AG20443 (cell line): ENCODE measurements at regions not wholly inside any gene's neighbourhood (a gene's known extent, or its start where the extent isn't known, plus 50 kb on each side); places are given as distances from the start of the nearest gene placed in this dataset.
"Not testable (repeated sequence)": the region's sequence is repeated elsewhere in the genome, so short reads cannot be mapped to it uniquely, and the experiment has no call there.

Experiments
- DNase-seq: peaks from one replicate; pipeline ENCODE4 v3.0.0; 2012; ENCODE audit warnings: low spot score, mixed read lengths

DNA sequence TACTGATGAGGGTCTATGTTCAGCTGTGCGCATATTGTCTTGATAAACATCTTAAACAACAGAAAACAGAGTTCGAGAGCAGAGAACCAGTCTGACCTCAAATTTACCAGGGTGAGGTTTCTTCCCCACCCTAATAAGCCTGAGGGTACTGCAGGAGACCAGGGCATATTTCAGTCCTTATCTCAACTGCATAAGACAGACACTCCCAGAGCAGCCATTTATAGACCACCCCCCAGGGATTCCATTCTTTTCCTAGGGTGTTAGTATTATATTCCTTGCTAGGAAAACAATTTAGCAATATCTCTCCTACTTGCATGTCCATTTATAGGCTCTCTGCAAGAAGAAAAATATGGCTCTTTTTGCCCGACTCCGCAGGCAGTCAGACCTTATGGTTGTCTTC is 89.5 kb upstream of the POMZP3 start:
- DNase-seq = not testable (repeated sequence)

DNA sequence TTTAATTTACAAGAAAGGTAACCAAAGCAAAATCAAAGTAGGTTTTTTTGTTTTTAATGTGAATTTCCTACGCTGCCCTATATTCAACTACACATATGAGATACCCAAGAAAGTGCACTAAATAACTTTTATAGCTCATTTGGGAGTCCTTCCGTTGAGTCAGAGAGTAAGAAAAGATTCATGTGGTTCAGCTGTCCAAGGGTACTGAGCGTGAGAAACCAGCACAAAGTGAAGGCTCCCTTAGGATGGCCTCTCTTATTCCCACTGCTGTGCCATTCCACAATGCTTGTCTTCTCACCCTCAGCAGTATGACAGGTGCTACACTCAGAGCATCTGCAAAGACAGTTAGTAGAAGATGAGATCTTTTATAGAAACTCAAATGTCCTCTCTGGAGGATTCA is 85.8 kb upstream of the POMZP3 start:
- not testable (repeated sequence) for DNase-seq

DNA sequence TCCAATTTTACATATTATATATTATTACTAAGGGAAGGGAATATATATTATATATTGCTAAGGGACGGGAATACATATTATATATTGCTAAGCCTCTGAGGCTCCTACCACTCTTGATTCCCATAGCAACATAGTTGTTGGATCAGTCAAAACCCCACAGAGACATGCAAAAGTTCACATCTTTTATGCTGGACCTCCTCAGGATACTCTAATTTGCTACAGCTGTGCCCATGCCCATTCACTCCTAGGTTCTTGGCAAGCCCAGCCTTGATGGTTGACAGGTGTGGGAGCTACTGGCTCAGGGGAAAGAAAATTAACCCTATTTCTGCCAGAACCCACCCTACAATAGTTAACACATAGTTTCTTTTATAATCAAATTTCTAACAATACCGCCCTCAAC is 84.6 kb upstream of the POMZP3 start:
- DNase-seq = not testable (repeated sequence)

DNA sequence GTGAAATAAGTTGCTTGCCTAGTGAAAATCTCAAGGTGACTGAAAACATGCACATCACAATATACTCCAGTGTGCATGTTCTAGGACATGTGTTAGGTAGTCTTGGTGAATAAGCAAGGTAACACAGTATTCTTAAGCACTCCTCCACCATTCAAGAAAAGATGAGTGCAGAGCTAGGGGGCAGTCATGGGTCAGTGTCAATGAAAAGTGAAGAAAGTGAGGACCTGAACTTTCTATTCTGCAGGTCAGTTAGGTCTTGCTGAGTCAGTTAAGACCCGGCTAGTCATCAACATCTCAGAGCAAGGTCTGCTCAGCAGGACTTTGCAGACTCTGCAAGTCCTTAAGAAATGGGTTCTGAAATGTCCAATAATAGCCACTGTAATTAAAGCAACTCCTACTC is 82.6 kb upstream of the POMZP3 start:
- DNase-seq = not testable (repeated sequence)

DNA sequence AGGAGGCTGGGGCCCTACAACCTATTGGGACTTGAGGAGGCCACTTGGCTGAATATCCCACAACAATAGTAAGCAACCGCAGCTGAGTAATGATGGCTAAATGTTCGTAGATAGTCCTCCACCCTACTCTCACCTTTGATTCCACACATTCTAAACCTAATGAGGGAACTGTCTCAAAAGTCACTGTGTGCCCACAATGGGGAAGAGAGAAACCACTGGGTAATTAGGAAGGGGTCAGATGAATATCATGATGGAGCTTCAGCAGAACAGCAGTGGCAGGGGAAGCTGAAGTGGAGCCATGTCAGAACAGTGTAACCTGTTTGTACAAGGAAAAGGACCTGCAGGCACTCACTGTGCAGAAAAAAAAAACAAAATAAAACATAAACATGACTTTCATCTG is 81.4 kb upstream of the POMZP3 start:
- not testable (repeated sequence) for DNase-seq

DNA sequence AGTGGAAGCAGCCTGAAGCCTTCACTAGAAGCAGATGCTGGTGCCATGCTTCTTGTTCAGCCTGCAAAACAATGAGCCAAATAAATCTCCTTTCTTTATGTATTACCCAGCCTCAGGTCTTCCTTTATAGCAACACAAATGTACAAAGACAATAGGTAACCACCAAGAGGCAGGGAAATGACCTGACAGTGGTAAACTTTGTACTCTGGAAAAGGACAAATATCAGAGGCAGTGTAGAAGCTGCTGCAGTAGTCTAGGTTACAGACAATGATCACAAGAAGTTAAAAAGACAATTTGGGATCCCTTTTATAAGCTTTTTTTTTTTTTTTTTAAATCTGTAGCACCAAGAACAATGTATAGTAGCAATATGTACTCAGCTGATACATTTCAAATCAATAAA is 76.7 kb upstream of the POMZP3 start:
- DNase-seq = not testable (repeated sequence)

DNA sequence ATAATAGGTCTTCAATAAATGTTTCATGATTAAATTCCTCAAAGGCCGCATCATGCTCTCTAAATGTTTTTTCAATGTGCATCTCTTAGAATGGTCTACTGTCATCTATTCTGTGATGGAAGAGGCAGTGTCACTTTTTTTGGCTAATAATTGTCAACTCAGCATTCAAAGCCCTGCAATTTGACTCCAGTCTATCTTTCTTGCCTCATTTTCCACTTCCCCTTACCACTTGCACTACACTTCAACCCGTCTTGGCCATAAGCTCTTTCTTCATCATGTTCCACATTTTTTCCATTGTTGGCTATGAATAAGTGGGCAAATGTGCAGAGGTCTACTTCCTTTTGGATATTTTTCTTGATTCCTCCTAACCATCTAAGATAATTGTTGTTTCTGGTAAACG is 59.2 kb upstream of the POMZP3 start:
- DNase-seq = not testable (repeated sequence)

DNA sequence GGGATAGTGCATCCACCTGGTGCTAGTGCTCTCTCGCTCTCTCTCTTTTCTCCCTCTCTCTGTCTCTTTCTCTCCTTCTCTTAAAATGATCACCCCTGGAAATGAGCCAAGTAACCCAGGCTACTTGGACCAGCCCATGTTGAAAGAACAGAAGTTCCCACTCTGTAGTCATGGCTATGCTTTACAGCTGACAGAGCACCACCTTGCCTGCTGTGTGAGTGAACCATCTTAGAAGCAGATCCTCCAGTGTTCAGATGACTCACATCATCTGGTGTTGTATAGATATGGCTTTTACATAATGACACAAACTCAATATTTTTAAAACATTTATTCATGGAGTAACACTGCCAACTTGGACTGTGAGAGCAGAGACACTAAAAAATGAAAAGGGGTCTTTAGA is 57.7 kb upstream of the POMZP3 start:
- not testable (repeated sequence) for DNase-seq

DNA sequence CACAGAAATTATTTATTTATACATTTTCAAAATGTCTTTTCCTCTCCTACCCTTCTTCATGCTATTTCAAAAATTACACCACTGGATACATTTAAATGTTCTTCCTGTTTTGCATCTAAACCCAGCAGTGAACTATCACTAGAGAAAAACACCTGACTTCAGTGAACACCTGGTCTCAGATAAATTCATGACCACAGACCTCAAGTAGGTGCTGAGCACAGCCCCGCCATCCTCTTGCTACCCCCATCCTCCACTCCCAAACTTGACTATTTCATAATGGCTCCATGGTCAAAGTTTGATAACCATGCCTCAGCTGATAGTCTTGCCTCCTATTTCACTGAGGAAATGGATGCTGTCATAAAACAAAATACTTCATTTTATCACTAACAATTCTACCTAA is 56.6 kb upstream of the POMZP3 start:
- not testable (repeated sequence) for DNase-seq

DNA sequence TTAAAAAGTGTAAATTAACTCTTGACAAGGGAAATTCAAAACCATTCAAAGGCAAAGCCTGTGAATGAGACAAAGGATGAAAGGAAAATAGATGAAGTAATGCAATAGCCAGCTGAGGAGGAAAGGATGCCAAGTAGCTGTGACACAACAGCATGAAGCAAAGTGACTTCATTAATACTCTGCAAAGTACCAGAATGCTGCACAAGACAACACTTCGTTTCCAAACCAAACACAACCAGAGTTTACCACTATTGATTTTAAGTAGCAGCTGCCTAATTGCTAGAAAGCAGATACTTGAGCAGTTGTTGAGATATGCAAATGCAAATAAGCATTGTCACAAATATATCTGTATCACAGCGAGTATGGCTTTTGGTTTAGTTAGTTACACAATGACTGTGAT is 54.7 kb upstream of the POMZP3 start:
- DNase-seq = not testable (repeated sequence)

DNA sequence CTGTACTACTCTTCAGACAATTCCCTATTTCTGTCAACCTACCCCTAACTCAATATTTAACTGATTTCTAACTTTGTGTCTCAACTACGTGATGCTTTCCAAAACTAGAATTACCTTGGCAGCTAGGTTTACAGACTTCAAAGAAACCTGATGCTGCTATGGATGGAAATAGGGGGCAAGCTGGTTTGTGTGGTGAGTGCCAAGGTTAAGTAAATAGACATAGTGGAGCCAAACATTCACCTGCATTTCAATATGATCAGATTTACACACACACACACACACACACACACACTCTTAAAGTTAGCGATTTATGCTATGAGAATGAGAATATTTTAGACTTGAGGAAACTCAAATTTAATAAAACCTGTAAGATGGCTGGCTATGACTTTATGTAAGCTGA is 52.1 kb upstream of the POMZP3 start:
- not testable (repeated sequence) for DNase-seq

DNA sequence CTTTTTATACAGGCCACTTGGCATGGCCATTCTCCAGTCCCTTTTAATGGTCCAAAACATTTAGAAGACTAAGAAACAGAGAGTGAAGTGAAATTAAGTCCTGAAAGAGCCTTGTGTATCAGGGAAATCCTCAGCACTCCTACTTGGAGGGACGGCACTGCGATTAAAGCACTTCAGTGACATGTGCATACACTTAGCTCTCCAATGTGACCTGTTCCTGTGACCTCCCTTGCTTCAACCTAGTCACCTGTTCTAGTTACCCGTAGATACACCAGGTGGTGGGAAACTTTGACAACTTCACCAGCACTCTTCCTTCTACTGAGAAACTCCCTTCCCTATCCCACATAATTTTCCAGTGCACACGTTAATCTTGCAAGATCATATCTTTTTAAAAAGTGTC is 51.4 kb upstream of the POMZP3 start:
- DNase-seq = not testable (repeated sequence)

DNA sequence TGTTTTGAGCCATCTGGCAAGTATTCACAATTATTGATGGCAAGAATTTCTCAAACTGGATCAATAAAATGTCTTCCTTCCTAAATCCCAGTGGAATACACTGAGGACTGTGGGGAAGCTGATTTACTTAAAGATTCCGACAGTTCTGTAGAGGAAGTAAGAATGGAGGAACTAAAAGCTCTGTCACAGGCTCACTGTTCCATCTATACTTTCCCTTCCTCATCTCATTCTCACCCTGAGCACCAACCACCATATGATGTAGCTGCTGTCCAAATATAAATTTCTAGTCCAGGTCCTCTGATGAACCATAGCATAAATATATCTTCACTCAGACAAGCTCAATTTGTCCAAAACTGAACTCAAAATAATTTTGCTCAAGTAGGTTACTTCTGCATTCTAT is 49.8 kb upstream of the POMZP3 start:
- DNase-seq = not testable (repeated sequence)
